ENCODE measurements at regions not wholly inside any gene's neighbourhood (a gene's known extent, or its start where the extent isn't known, plus 50 kb on each side); places are given as distances from the start of the nearest gene placed in this dataset.

- TF ChIP-seq ZFX (IDR thresholded peaks at IDR 0.05) = no peak
- peak; percentile 24 for TF ChIP-seq CTCF (conservative IDR thresholded peaks at IDR 0.05)
These were observed 104.8 kb upstream of the COG2 start for GRCh38 chr1:230537456-230537855.

GRCh38 chr1:230536641-230537155 lies 105.6 kb upstream of the COG2 start:
- H3K27ac ChIP-seq = no peak overlapping the region
- TF ChIP-seq ZFX (IDR thresholded peaks at IDR 0.05) (no peak), CTCF (conservative IDR thresholded peaks at IDR 0.05) (no peak)

More at GRCh38 chr1:230537456-230537855, 104.8 kb upstream of the COG2 start:
- H3K27ac ChIP-seq = no peak overlapping the region

- TF ChIP-seq ZFX (IDR thresholded peaks at IDR 0.05) (no peak), CTCF (conservative IDR thresholded peaks at IDR 0.05) (no peak)
- no peak overlapping the region for H3K27ac ChIP-seq
These were observed 108.1 kb upstream of the COG2 start for GRCh38 chr1:230534224-230534623.

- no peak for TF ChIP-seq CTCF (conservative IDR thresholded peaks at IDR 0.05)
- TF ChIP-seq ZFX (IDR thresholded peaks at IDR 0.05) = no peak
- H3K27ac ChIP-seq = no peak overlapping the region
These were observed 105.0 kb upstream of the PGBD5 start for GRCh38 chr1:230531103-230531502.

GRCh38 chr1:230519246-230519645 lies 93.1 kb upstream of the PGBD5 start:
- H3K27ac ChIP-seq = no peak overlapping the region
- TF ChIP-seq CTCF (conservative IDR thresholded peaks at IDR 0.05) (no peak), ZFX (IDR thresholded peaks at IDR 0.05) (no peak)

- TF ChIP-seq ZFX (IDR thresholded peaks at IDR 0.05) (no peak), CTCF (conservative IDR thresholded peaks at IDR 0.05) (no peak)
- no peak overlapping the region for H3K27ac ChIP-seq
These were observed 92.4 kb upstream of the PGBD5 start for GRCh38 chr1:230518511-230518910.

- TF ChIP-seq CTCF (conservative IDR thresholded peaks at IDR 0.05) (no peak), ZFX (IDR thresholded peaks at IDR 0.05) (no peak)
- H3K27ac ChIP-seq = no peak overlapping the region
These were observed 91.7 kb upstream of the PGBD5 start for GRCh38 chr1:230517786-230518185.
